H9 (cell line): ENCODE measurements at regions not wholly inside any gene's neighbourhood (a gene's known extent, or its start where the extent isn't known, plus 50 kb on each side); places are given as distances from the start of the nearest gene placed in this dataset.

Experiments
- DNase-seq: peaks from one replicate; pipeline ENCODE4 v3.0.0-alpha.2; 2017
- H2AFZ ChIP-seq: one replicate; pipeline ENCODE4 v1.6.1; 2013; ENCODE audit warnings: mild to moderate bottlenecking, low read length, control low read depth, moderate library complexity
- H2AK5ac ChIP-seq: 2 replicates; pipeline ENCODE4 v1.6.1; 2013; ENCODE audit warnings: low read length, control low read depth, mixed read lengths; ENCODE audit not compliant: insufficient read length
- H2BK120ac ChIP-seq: one replicate; pipeline ENCODE4 v1.6.1; 2013; ENCODE audit warnings: low read depth, mild to moderate bottlenecking, low read length, control low read depth, inconsistent platforms; ENCODE audit not compliant: poor library complexity, severe bottlenecking
- H2BK12ac ChIP-seq: 2 replicates; pipeline ENCODE4 v1.6.1; 2013; ENCODE audit warnings: low read length, control low read depth, mixed read lengths, low read depth; ENCODE audit not compliant: insufficient read length
- H2BK15ac ChIP-seq: 2 replicates; pipeline ENCODE4 v1.6.1; 2013; ENCODE audit warnings: low read depth, low read length, control low read depth
- H2BK20ac ChIP-seq: one replicate; pipeline ENCODE4 v1.6.1; 2013; ENCODE audit warnings: low read depth, mild to moderate bottlenecking, low read length, control low read depth, inconsistent platforms; ENCODE audit not compliant: poor library complexity, severe bottlenecking
- H2BK5ac ChIP-seq: 2 replicates; pipeline ENCODE4 v1.6.1; 2013; ENCODE audit warnings: low read length, control low read depth, mixed read lengths; ENCODE audit not compliant: insufficient read length
- H3K14ac ChIP-seq: 2 replicates; pipeline ENCODE4 v1.6.1; 2013; ENCODE audit warnings: low read length, control low read depth; ENCODE audit not compliant: insufficient read depth
- H3K18ac ChIP-seq: 2 replicates; pipeline ENCODE4 v1.6.1; 2013; ENCODE audit warnings: low read depth, mild to moderate bottlenecking, mixed read lengths, low read length, control low read depth; ENCODE audit not compliant: insufficient read length
- H3K23ac ChIP-seq: 2 replicates; pipeline ENCODE4 v1.6.1; 2013; ENCODE audit warnings: low read length, control low read depth, mixed read lengths, low read depth; ENCODE audit not compliant: insufficient read length
- H3K23me2 ChIP-seq: 2 replicates; pipeline ENCODE4 v1.6.1; 2013; ENCODE audit warnings: low read depth, mild to moderate bottlenecking, mixed read lengths, low read length, control low read depth; ENCODE audit not compliant: insufficient read length, poor library complexity, severe bottlenecking
- H3K27ac ChIP-seq: 2 replicates; pipeline ENCODE4 v1.5.1; 2013; ENCODE audit warnings: low read length, control low read depth, mixed read lengths, low read depth; ENCODE audit not compliant: insufficient read length
- H3K27me3 ChIP-seq: 2 replicates; pipeline ENCODE4 v1.6.1; 2013; ENCODE audit warnings: low read length, control low read depth, inconsistent platforms; ENCODE audit not compliant: insufficient read depth
- H3K4ac ChIP-seq: 2 replicates; pipeline ENCODE4 v1.6.1; 2013; ENCODE audit warnings: low read depth, mild to moderate bottlenecking, control low read depth, inconsistent platforms, low read length, moderate library complexity
- H3K4me1 ChIP-seq: 2 replicates; pipeline ENCODE4 v1.6.1; 2013; ENCODE audit warnings: low read length, control low read depth, inconsistent platforms; ENCODE audit not compliant: insufficient read depth
- H3K4me2 ChIP-seq: 2 replicates; pipeline ENCODE4 v1.6.1; 2013; ENCODE audit warnings: low read length, control low read depth, mixed read lengths; ENCODE audit not compliant: insufficient read length, insufficient read depth
- H3K56ac ChIP-seq: 2 replicates; pipeline ENCODE4 v1.6.1; 2013; ENCODE audit warnings: low read depth, mild to moderate bottlenecking, mixed read lengths, low read length, control low read depth; ENCODE audit not compliant: insufficient read length
- H3K79me1 ChIP-seq: 2 replicates; pipeline ENCODE4 v1.6.1; 2013; ENCODE audit warnings: low read depth, mild to moderate bottlenecking, moderate library complexity, low read length, control low read depth, inconsistent platforms; ENCODE audit not compliant: insufficient read depth, poor library complexity, severe bottlenecking
- H3K79me2 ChIP-seq: 2 replicates; pipeline ENCODE4 v1.6.1; 2013; ENCODE audit warnings: low read length, control low read depth, inconsistent platforms; ENCODE audit not compliant: insufficient read depth
- H3K9ac ChIP-seq: 2 replicates; pipeline ENCODE4 v1.6.1; 2013; ENCODE audit warnings: low read length, control low read depth, mixed read lengths; ENCODE audit not compliant: insufficient read length; ENCODE audit errors: extremely low read depth
- H3K9me3 ChIP-seq: one replicate; pipeline ENCODE4 v1.6.1; 2013; ENCODE audit warnings: low read depth, low read length, inconsistent platforms; ENCODE audit not compliant: control insufficient read depth
- H3T11ph ChIP-seq: one replicate; pipeline ENCODE4 v1.6.1; 2013; ENCODE audit warnings: mild to moderate bottlenecking, low read length, control low read depth, inconsistent platforms
- H4K20me1 ChIP-seq: one replicate; pipeline ENCODE4 v1.6.1; 2013; ENCODE audit not compliant: control insufficient read depth, insufficient read length, insufficient read depth
- H4K5ac ChIP-seq: 2 replicates; pipeline ENCODE4 v1.6.1; 2013; ENCODE audit warnings: low read depth, mild to moderate bottlenecking, mixed read lengths, low read length, control low read depth; ENCODE audit not compliant: insufficient read length
- H4K8ac ChIP-seq: replicated peaks from 2 replicates; pipeline ENCODE4 v1.6.1; 2013; ENCODE audit warnings: low read length, control low read depth, mixed read lengths, low read depth; ENCODE audit not compliant: insufficient read length
- H4K91ac ChIP-seq: 2 replicates; pipeline ENCODE4 v1.6.1; 2013; ENCODE audit warnings: low read depth, mild to moderate bottlenecking, moderate library complexity, mixed read lengths, low read length, control low read depth; ENCODE audit not compliant: insufficient read length
- H3K27ac Mint-ChIP-seq, 3 experiments: 2 replicates in 2 of 3; 3 replicates in 1 of 3; pipeline ENCODE4 v1.8.0; 2020 to 2021; ENCODE audit warnings: mixed read lengths in 3 of 3, mild to moderate bottlenecking in 1 of 3, moderate library complexity in 1 of 3
- H3K27me3 Mint-ChIP-seq: 2 replicates; pipeline ENCODE4 v1.8.0; 2021; ENCODE audit warnings: low read depth, mild to moderate bottlenecking, moderate library complexity, mixed read lengths
- H3K36me3 Mint-ChIP-seq, 3 experiments: 2 replicates in 2 of 3; 3 replicates in 1 of 3; pipeline ENCODE4 v1.8.0; 2020 to 2021; ENCODE audit warnings: low read depth in 3 of 3, mixed read lengths in 3 of 3; ENCODE audit not compliant: insufficient read depth in 1 of 3
- H3K4me1 Mint-ChIP-seq, 2 experiments: 2 replicates each; pipeline ENCODE4 v1.8.0; 2020; ENCODE audit warnings: mixed read lengths in 2 of 2
- H3K4me3 Mint-ChIP-seq, 2 experiments: 2 replicates in 1 of 2; 3 replicates in 1 of 2; pipeline ENCODE4 v1.8.0; 2020 to 2021; ENCODE audit warnings: mild to moderate bottlenecking in 2 of 2, mixed read lengths in 2 of 2, moderate library complexity in 1 of 2
- H3K9me3 Mint-ChIP-seq, 2 experiments: 2 replicates in 1 of 2; 3 replicates in 1 of 2; pipeline ENCODE4 v1.8.0; 2020; ENCODE audit warnings: mild to moderate bottlenecking in 2 of 2, mixed read lengths in 2 of 2, moderate library complexity in 1 of 2
- CTCF ChIP-seq: fragments of 200-600 bp; sonication (generic); conservative IDR thresholded peaks from 3 replicates; pipeline ENCODE4 v1.8.0; 2021; ENCODE audit warnings: antibody characterized with exemption, mild to moderate bottlenecking
- WGBS: extraction: QIAGEN DNeasy Blood & Tissue Kit; methylation state at CpG from one replicate; pipeline ENCODE4 v1.1.7; 2013; ENCODE audit warnings: missing lambda C conversion rate, low lambda C conversion rate, mixed read lengths; ENCODE audit not compliant: insufficient read length; ENCODE audit errors: extremely low coverage; 5-methylcytosine and 5-hydroxymethylcytosine counted together

DNA sequence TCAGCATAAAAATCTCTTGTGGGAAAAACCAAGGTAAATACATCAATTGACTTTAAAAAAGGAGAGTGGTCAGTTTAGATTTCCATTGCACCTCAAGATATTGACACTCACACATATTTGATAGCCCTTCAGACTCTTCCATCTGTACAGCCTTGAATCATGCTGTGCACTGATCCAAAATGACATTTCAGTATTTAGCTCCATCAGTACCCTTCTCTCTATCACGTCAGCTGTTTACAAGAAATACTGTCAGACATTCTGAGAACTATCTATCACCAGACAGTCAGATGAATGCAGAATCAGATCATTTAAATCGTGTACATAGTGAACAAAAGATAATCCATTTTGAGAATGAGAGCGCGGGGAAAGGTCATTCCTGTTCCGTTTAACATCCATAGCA is 511.9 kb downstream of the RPL10L start:
- no peak overlapping the region for H2BK5ac ChIP-seq
- DNase-seq, result no peak
- no peaks in the 10 kb centered on the region for H3K36me3 Mint-ChIP-seq
- no peaks in the 10 kb centered on the region for H3K9me3 Mint-ChIP-seq
- H3K27me3 Mint-ChIP-seq, result no peaks in the 10 kb centered on the region
- no peak overlapping the region for H4K8ac ChIP-seq
- H3K27me3 ChIP-seq, result no peaks in the 10 kb centered on the region
- no peak overlapping the region for H3K4me2 ChIP-seq
- no peak for TF ChIP-seq CTCF
- no peak overlapping the region for H4K91ac ChIP-seq
- H3K4ac ChIP-seq, result no peak overlapping the region
- no peak overlapping the region for H3K9ac ChIP-seq
- H3K4me1 Mint-ChIP-seq, result no peaks in the 10 kb centered on the region; a peak in 1 of 4 replicates
- no CpG with 5 or more reads among the region's 5 CpGs for WGBS
- no peak overlapping the region for H2BK12ac ChIP-seq
- no peak overlapping the region for H3K4me3 Mint-ChIP-seq
- no peak overlapping the region for H3K14ac ChIP-seq
- H3K79me2 ChIP-seq, result no peaks in the 10 kb centered on the region
- H3K27ac Mint-ChIP-seq, result no peak overlapping the region
- H2BK20ac ChIP-seq, result no peak overlapping the region
- H2BK120ac ChIP-seq, result no peak overlapping the region
- no peak overlapping the region for H2AK5ac ChIP-seq
- no peak overlapping the region for H3K23ac ChIP-seq
- no peak overlapping the region for H3T11ph ChIP-seq
- no peak overlapping the region for H2AFZ ChIP-seq
- H3K4me1 ChIP-seq, result no peaks in the 10 kb centered on the region
- no peaks in the 10 kb centered on the region for H3K9me3 ChIP-seq
- H3K79me1 ChIP-seq, result no peaks in the 10 kb centered on the region
- H2BK15ac ChIP-seq, result no peak overlapping the region
- no peaks in the 10 kb centered on the region for H4K20me1 ChIP-seq
- no peak overlapping the region for H3K56ac ChIP-seq
- H3K23me2 ChIP-seq, result no peaks in the 10 kb centered on the region
- H3K27ac ChIP-seq, result no peak overlapping the region
- H4K5ac ChIP-seq, result no peak overlapping the region
- H3K18ac ChIP-seq, result no peak overlapping the region
